Psoas muscle (tissue), 7 donors: ENCODE measurements at regions not wholly inside any gene's neighbourhood (a gene's known extent, or its start where the extent isn't known, plus 50 kb on each side); places are given as distances from the start of the nearest gene placed in this dataset.

Experiments
- ATAC-seq, 4 donors: fragments of 200-7000 bp; cut with Tn5 transposase; one replicate each; pipeline ENCODE4 v1.9.1; 2020; ENCODE audit warnings: moderate library complexity in 3 of 4, mild to moderate bottlenecking in 2 of 4
- DNase-seq, 2 donors: peaks; one replicate each; pipeline ENCODE4 v3.0.0-alpha.2; 2020
- H3K27ac ChIP-seq: fragments of 200-600 bp; one replicate; pipeline ENCODE4 v1.8.0; 2022
- H3K27me3 ChIP-seq, 3 donors: fragments of 200-600 bp in 1 of 3; one replicate each; pipeline versions ENCODE4 v1.6.1 to v1.8.0; 2013 to 2022; ENCODE audit warnings: low read length in 2 of 3, mild to moderate bottlenecking in 2 of 3, moderate library complexity in 1 of 3; ENCODE audit not compliant: insufficient read depth in 3 of 3
- H3K36me3 ChIP-seq, 2 donors: fragments of 200-600 bp in 1 of 2; one replicate each; pipeline versions ENCODE4 v1.6.1 to v1.8.0; 2013 to 2022; ENCODE audit warnings: low read depth in 1 of 2, mild to moderate bottlenecking in 1 of 2, moderate library complexity in 1 of 2; ENCODE audit not compliant: insufficient read depth in 1 of 2
- H3K4me1 ChIP-seq: fragments of 200-600 bp; one replicate; pipeline ENCODE4 v1.8.0; 2022
- H3K4me3 ChIP-seq: fragments of 200-600 bp; one replicate; pipeline ENCODE4 v1.8.0; 2022; ENCODE audit warnings: mild to moderate bottlenecking
- H3K9me3 ChIP-seq: fragments of 200-600 bp; one replicate; pipeline ENCODE4 v1.8.0; 2022
- CTCF ChIP-seq: fragments of 200-600 bp; IDR thresholded peaks from one replicate; pipeline ENCODE4 v1.8.0; 2022; ENCODE audit warnings: antibody characterized with exemption
- WGBS, 3 donors: extraction: QIAGEN DNeasy Blood & Tissue Kit; methylation state at CpG; one replicate each; pipeline versions ENCODE4 v1.1.6 to v1.1.7; 2013; 5-methylcytosine and 5-hydroxymethylcytosine counted together
- intact Hi-C, 2 donors: fragments of 100-400 bp; cut with DNase I; formaldehyde crosslinking; loops; one replicate each; pipeline versions ENCODE4 v1.11.0 to v1.14.2; 2022
- donor health status: healthy with polysubstance abuse.
- donor health status: DM: no; HTN: no; CAD: no; lungs with moderate emphysema.
- donor health status: Bipolar disorder and iron deficiency.
- donor health status: healthy.
- donor health status: DM: yes; HTN: yes; CAD: no.
- donor health status: DM: no; HTN: no; CAD: no.
- donor health status: DM: yes; HTN: yes; CAD: no.

- intact Hi-C loops = no loop called here
- no peak for TF ChIP-seq CTCF
- Histone ChIP-seq H3K27ac (no peak overlapping the region), H3K27me3 (no peaks in the 10 kb centered on the region), H3K36me3 (no peaks in the 10 kb centered on the region), H3K4me3 (no peak overlapping the region), H3K9me3 (no peaks in the 10 kb centered on the region), H3K4me1 (no peaks in the 10 kb centered on the region)
- 63 to 71% (median 66%) methylated on average over 1 of the region's 1 CpG for WGBS, 3 donors
- ATAC-seq (no peak), DNase-seq (no peak)
Measured at GRCh38 chr5:51977014-51977413, 593.8 kb downstream of the ISL1 start.

GRCh38 chr5:51983161-51983560, 599.9 kb downstream of the ISL1 start:
- Histone ChIP-seq H3K27ac (no peak overlapping the region), H3K4me3 (no peak overlapping the region), H3K9me3 (no peaks in the 10 kb centered on the region), H3K36me3 (no peaks in the 10 kb centered on the region), H3K4me1 (no peaks in the 10 kb centered on the region), H3K27me3 (no peaks in the 10 kb centered on the region)
- intact Hi-C loops = no loop called here
- DNase-seq (no peak), ATAC-seq (no peak)
- no peak for TF ChIP-seq CTCF

GRCh38 chr5:51986733-51987132, 603.5 kb downstream of the ISL1 start:
- intact Hi-C loops = no loop called here
- Histone ChIP-seq H3K4me1 (no peaks in the 10 kb centered on the region), H3K27ac (no peak overlapping the region), H3K27me3 (no peaks in the 10 kb centered on the region), H3K36me3 (no peaks in the 10 kb centered on the region), H3K4me3 (no peak overlapping the region), H3K9me3 (no peaks in the 10 kb centered on the region)
- DNase-seq = no peak
- TF ChIP-seq CTCF = no peak
- no peak for ATAC-seq
- 52 to 55% (median 53%) methylated on average over 3 of the region's 3 CpGs for WGBS, 3 donors

- no peaks in the 10 kb centered on the region for H3K4me1 ChIP-seq
- ATAC-seq (no peak), DNase-seq (no peak)
- TF ChIP-seq CTCF = no peak
- H3K4me3 ChIP-seq = no peak overlapping the region
- intact Hi-C loops = no loop called here
- no peak overlapping the region for H3K27ac ChIP-seq
- no peaks in the 10 kb centered on the region for H3K9me3 ChIP-seq
- H3K36me3 ChIP-seq = no peaks in the 10 kb centered on the region
- no peaks in the 10 kb centered on the region for H3K27me3 ChIP-seq
Measured at GRCh38 chr5:51987239-51987638, 604.0 kb downstream of the ISL1 start.

GRCh38 chr5:51987669-51988209, 604.5 kb downstream of the ISL1 start:
- H3K27me3 ChIP-seq = no peaks in the 10 kb centered on the region
- TF ChIP-seq CTCF = no peak
- no peak for DNase-seq
- ATAC-seq = no peak
- H3K27ac ChIP-seq = no peak overlapping the region
- no peak overlapping the region for H3K4me3 ChIP-seq
- no peaks in the 10 kb centered on the region for H3K9me3 ChIP-seq
- intact Hi-C loops = no loop called here
- WGBS, 3 donors = 24 to 29% (median 27%) methylated on average over 2 of the region's 2 CpGs
- H3K36me3 ChIP-seq = no peaks in the 10 kb centered on the region
- H3K4me1 ChIP-seq = no peaks in the 10 kb centered on the region
